ENCODE measurements at regions not wholly inside any gene's neighbourhood (a gene's known extent, or its start where the extent isn't known, plus 50 kb on each side); places are given as distances from the start of the nearest gene placed in this dataset.

GRCh38 chr4:100674976-100675375, 157.2 kb upstream of the EMCN start:
- TF ChIP-seq, protein P1, sequence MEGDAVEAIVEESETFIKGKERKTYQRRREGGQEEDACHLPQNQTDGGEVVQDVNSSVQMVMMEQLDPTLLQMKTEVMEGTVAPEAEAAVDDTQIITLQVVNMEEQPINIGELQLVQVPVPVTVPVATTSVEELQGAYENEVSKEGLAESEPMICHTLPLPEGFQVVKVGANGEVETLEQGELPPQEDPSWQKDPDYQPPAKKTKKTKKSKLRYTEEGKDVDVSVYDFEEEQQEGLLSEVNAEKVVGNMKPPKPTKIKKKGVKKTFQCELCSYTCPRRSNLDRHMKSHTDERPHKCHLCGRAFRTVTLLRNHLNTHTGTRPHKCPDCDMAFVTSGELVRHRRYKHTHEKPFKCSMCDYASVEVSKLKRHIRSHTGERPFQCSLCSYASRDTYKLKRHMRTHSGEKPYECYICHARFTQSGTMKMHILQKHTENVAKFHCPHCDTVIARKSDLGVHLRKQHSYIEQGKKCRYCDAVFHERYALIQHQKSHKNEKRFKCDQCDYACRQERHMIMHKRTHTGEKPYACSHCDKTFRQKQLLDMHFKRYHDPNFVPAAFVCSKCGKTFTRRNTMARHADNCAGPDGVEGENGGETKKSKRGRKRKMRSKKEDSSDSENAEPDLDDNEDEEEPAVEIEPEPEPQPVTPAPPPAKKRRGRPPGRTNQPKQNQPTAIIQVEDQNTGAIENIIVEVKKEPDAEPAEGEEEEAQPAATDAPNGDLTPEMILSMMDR (IDR thresholded peaks at IDR 0.05): no peak
- no peak for TF ChIP-seq POLR2A (IDR thresholded peaks at IDR 0.05)

Data from thyroid gland (tissue), 4 donors.